Esophagus (tissue), 2 donors: ENCODE measurements at regions not wholly inside any gene's neighbourhood (a gene's known extent, or its start where the extent isn't known, plus 50 kb on each side); places are given as distances from the start of the nearest gene placed in this dataset.

Experiments
- H3K27ac ChIP-seq, 2 donors: one replicate each; pipeline ENCODE4 v1.5.1; 2013; ENCODE audit warnings: low read depth in 2 of 2, mild to moderate bottlenecking in 2 of 2, inconsistent platforms in 1 of 2, low read length in 1 of 2, moderate library complexity in 1 of 2
- H3K27me3 ChIP-seq, 2 donors: one replicate each; pipeline ENCODE4 v1.6.1; 2013; ENCODE audit warnings: low read length in 2 of 2, control low read depth in 1 of 2, mild to moderate bottlenecking in 1 of 2; ENCODE audit not compliant: insufficient read depth in 2 of 2, control insufficient read depth in 1 of 2
- H3K36me3 ChIP-seq, 2 donors: one replicate each; pipeline ENCODE4 v1.6.1; 2013; ENCODE audit warnings: low read length in 1 of 2; ENCODE audit not compliant: control insufficient read depth in 2 of 2, insufficient read depth in 2 of 2
- H3K4me1 ChIP-seq, 2 donors: one replicate each; pipeline ENCODE4 v1.6.1; 2013; ENCODE audit warnings: low read length in 1 of 2; ENCODE audit not compliant: control insufficient read depth in 2 of 2, insufficient read depth in 2 of 2
- H3K4me3 ChIP-seq, 2 donors: one replicate each; pipeline ENCODE4 v1.5.1; 2013; ENCODE audit warnings: low read length in 2 of 2, mild to moderate bottlenecking in 2 of 2, low read depth in 1 of 2, moderate library complexity in 1 of 2
- H3K9me3 ChIP-seq, 2 donors: one replicate each; pipeline ENCODE4 v1.6.1; 2013; ENCODE audit warnings: mild to moderate bottlenecking in 2 of 2, low read depth in 1 of 2, low read length in 1 of 2, moderate library complexity in 1 of 2; ENCODE audit not compliant: control insufficient read depth in 2 of 2, insufficient read depth in 1 of 2
- WGBS, 2 donors: extraction: QIAGEN DNeasy Blood & Tissue Kit; methylation state at CpG; one replicate each; pipeline ENCODE4 v1.1.7; 2013; 5-methylcytosine and 5-hydroxymethylcytosine counted together
- donor health status: healthy with polysubstance abuse.
- donor health status: Bipolar disorder and iron deficiency.

GRCh38 chr6:15082708-15083107, 163.2 kb upstream of the JARID2 start:
- 91 to 92% methylated on average over 8 of the region's 8 CpGs for WGBS, 2 donors
- Histone ChIP-seq H3K4me1 (no peaks in the 10 kb centered on the region), H3K9me3 (no peaks in the 10 kb centered on the region), H3K4me3 (no peak overlapping the region), H3K27me3 (no peaks in the 10 kb centered on the region), H3K36me3 (no peaks in the 10 kb centered on the region), H3K27ac (no peak overlapping the region)

GRCh38 chr6:15086348-15087158, 159.3 kb upstream of the JARID2 start:
- no peak overlapping the region for H3K4me3 ChIP-seq
- 82 to 86% methylated on average over 12 of the region's 12 CpGs for WGBS, 2 donors
- no peaks in the 10 kb centered on the region for H3K36me3 ChIP-seq
- H3K4me1 ChIP-seq, result peaks cover 0 to 4% of the 10 kb centered on the region in 2 donors
- no peaks in the 10 kb centered on the region for H3K27me3 ChIP-seq
- no peaks in the 10 kb centered on the region for H3K9me3 ChIP-seq
- H3K27ac ChIP-seq, result no peak overlapping the region

DNA sequence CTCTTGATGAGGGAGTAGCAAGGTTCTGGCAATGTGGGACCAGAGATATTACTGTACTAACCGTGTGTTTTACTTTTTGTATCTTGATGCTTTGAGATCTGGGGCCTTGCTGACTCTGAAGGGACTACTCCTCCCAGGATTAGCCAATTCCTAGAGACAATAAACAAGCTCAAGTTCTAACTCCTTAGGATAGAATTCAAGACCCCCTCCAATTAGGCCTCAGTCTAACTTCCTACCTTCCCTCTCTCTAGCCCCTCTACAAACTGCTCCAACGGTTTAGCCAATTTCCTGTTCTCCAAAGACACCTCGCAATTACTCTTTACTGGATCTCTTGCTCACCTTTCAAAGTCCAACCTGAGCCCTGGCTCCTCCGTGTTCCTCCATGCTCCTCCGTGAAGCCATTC, 158.7 kb upstream of the JARID2 start:
- Histone ChIP-seq H3K4me3 (no peak overlapping the region), H3K27me3 (no peaks in the 10 kb centered on the region), H3K4me1 (peaks cover 0 to 4% of the 10 kb centered on the region in 2 donors), H3K27ac (no peak overlapping the region), H3K36me3 (no peaks in the 10 kb centered on the region), H3K9me3 (no peaks in the 10 kb centered on the region)
- WGBS, 2 donors, result 92 to 93% methylated on average over 5 of the region's 5 CpGs

DNA sequence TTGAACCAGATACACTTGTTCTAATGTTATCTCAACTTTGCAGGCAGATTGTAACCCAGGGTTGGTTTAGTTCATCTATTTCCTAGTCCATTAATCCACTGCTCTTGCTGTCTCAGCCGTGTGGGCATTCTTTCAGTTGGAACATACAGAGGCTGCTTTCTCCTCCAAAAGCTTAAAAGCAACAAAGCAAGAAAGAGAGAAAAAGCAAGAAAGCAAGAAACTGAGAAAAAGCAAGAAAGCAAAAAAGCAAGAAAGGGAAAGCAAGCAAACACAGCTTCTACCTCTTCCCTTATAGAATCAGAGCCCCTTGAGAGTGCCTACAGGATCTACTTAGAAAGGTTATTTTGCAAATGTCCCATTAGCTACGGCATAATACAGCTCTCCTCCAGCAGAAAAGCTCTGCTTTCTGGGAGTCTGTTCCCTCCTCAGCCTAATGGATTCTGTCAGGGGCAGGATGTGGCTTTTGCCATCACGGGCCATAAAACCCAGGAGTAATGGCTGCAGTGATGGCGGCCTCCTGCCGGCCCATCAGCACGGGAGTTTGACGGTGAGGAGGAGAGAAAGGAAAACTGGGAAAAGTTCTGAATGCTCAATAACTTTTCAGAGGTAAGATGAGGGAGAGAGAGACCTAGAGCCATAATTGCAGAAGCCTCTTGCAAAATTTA, 156.8 kb upstream of the JARID2 start:
- Histone ChIP-seq H3K4me3 (no peak overlapping the region), H3K27ac (peak overlapping the region; percentile 60 to 61), H3K36me3 (no peaks in the 10 kb centered on the region), H3K9me3 (no peaks in the 10 kb centered on the region), H3K4me1 (peaks cover 0 to 7% of the 10 kb centered on the region in 2 donors), H3K27me3 (no peaks in the 10 kb centered on the region)
- WGBS, 2 donors, result 58 to 63% methylated on average over 7 of the region's 7 CpGs

DNA sequence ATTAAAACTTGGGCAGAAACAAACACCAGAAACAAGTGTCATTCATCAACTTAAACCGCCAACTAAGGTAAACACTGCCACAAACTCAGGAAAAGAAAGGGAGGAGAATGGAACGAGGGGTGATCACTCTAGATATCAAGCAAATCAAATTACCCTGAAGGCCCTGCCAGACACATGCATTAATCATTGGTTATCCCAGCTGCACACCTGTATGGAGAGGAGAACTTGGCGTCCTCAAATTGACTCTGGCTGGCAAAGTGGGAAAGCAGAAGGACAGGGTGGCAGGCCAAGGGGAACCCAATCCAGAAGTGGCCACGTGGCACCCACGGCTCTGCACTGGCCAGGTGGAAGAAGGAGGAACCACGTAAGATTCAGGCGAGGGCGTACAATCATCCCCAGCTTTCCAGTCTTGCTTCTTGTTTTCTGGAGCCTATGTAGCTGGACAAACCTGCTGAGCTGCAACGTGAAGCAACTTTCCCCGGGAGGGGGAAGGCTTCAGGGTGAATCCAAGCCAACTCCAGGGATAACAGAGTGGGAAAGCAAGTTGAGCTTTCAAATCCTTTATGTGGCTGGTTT, 156.2 kb upstream of the JARID2 start:
- H3K9me3 ChIP-seq, result no peaks in the 10 kb centered on the region
- 42 to 43% methylated on average over 10 of the region's 10 CpGs for WGBS, 2 donors
- no peaks in the 10 kb centered on the region for H3K27me3 ChIP-seq
- H3K27ac ChIP-seq, result peak overlapping the region; percentile 60 to 94
- H3K4me1 ChIP-seq, result peaks cover 0 to 7% of the 10 kb centered on the region in 2 donors
- H3K4me3 ChIP-seq, result no peak overlapping the region
- H3K36me3 ChIP-seq, result no peaks in the 10 kb centered on the region

DNA sequence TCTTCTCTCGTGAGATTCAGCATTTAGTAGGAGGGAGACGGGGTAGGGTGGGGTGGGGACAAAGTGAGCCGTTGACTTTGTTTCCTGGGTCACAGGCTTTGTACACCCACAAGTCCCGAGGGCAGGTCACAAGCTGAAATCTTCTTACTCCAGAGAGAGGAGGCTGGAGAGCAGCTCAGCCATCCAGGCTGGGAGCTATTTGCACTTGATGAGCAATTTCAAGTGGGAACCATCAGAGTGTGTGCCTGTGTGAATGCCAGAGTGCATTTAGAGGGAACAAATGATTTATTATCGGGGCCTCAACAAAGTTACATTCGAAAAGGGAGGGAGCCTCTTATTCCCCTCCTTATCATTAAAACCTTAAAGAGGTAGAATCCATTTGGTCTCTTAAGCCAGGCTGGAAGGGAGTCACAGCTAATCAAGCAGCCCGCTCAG, 155.7 kb upstream of the JARID2 start:
- Histone ChIP-seq H3K4me1 (peaks cover 0 to 7% of the 10 kb centered on the region in 2 donors), H3K9me3 (no peaks in the 10 kb centered on the region), H3K27ac (peak overlapping the region; percentile 60 to 94), H3K4me3 (no peak overlapping the region), H3K27me3 (no peaks in the 10 kb centered on the region), H3K36me3 (no peaks in the 10 kb centered on the region)
- WGBS, 2 donors, result 38 to 42% methylated on average over 7 of the region's 7 CpGs

GRCh38 chr6:15090745-15091384, 155.0 kb upstream of the JARID2 start:
- no peaks in the 10 kb centered on the region for H3K9me3 ChIP-seq
- H3K4me1 ChIP-seq, result peaks cover 0 to 7% of the 10 kb centered on the region in 2 donors
- peak overlapping the region; percentile 54 to 60 for H3K27ac ChIP-seq
- no peaks in the 10 kb centered on the region for H3K27me3 ChIP-seq
- no peak overlapping the region for H3K4me3 ChIP-seq
- 69 to 77% methylated on average over 9 of the region's 9 CpGs for WGBS, 2 donors
- no peaks in the 10 kb centered on the region for H3K36me3 ChIP-seq

- Histone ChIP-seq H3K4me1 (peaks cover 0 to 3% of the 10 kb centered on the region in 2 donors), H3K9me3 (no peaks in the 10 kb centered on the region), H3K27ac (no peak overlapping the region), H3K36me3 (no peaks in the 10 kb centered on the region), H3K4me3 (no peak overlapping the region), H3K27me3 (no peaks in the 10 kb centered on the region)
- WGBS, 2 donors, result 84% methylated on average over 17 of the region's 17 CpGs
These were observed 148.7 kb upstream of the JARID2 start for GRCh38 chr6:15096894-15097837.

GRCh38 chr6:15101130-15101529, 144.7 kb upstream of the JARID2 start:
- no peak overlapping the region for H3K27ac ChIP-seq
- 92 to 93% methylated on average over 7 of the region's 7 CpGs for WGBS, 2 donors
- H3K27me3 ChIP-seq, result no peaks in the 10 kb centered on the region
- H3K4me1 ChIP-seq, result no peaks in the 10 kb centered on the region
- no peak overlapping the region for H3K4me3 ChIP-seq
- no peaks in the 10 kb centered on the region for H3K9me3 ChIP-seq
- no peaks in the 10 kb centered on the region for H3K36me3 ChIP-seq
